Adrenal gland (tissue), 9 donors: ENCODE measurements at regions not wholly inside any gene's neighbourhood (a gene's known extent, or its start where the extent isn't known, plus 50 kb on each side); places are given as distances from the start of the nearest gene placed in this dataset.

Experiments
- DNase-seq, 7 donors: peaks; one replicate each; pipeline ENCODE4 v3.0.0-alpha.2; 2019 to 2020
- H3K27ac ChIP-seq, 5 donors: fragments of 200-600 bp; sonication (generic) in 4 of 5; 1 replicate in 3 of 5; 2 replicates in 2 of 5; pipeline versions ENCODE4 v1.5.1 to v1.8.0; 2016 to 2020; ENCODE audit warnings: mild to moderate bottlenecking in 1 of 5
- H3K27me3 ChIP-seq: fragments of 200-600 bp; 2 replicates; pipeline ENCODE4 v1.8.0; 2021
- H3K36me3 ChIP-seq, 2 donors: fragments of 200-600 bp; replicated peaks in 1 of 2; 1 replicate in 1 of 2; 2 replicates in 1 of 2; pipeline versions ENCODE4 v1.5.1 to v1.8.0; 2018 to 2022
- H3K4me1 ChIP-seq, 2 donors: fragments of 200-600 bp; replicated peaks in 1 of 2; 1 replicate in 1 of 2; 2 replicates in 1 of 2; pipeline versions ENCODE4 v1.5.1 to v1.8.0; 2018 to 2021
- H3K4me3 ChIP-seq, 4 donors: fragments of 200-600 bp; sonication (generic) in 3 of 4; one replicate each; pipeline ENCODE4 v1.5.1; 2016 to 2018
- H3K9me3 ChIP-seq, 3 donors: fragments of 200-600 bp; sonication (generic) in 1 of 3; replicated peaks in 1 of 3; 1 replicate in 2 of 3; 2 replicates in 1 of 3; pipeline versions ENCODE4 v1.5.1 to v1.8.0; 2016 to 2021
- CTCF ChIP-seq, 6 experiments: fragments of 450-650 bp in 4 of 6; fragments of 200-600 bp in 2 of 6; sonication (generic) in 1 of 6; IDR thresholded peaks; 1 replicate in 5 of 6; 2 replicates in 1 of 6; pipeline versions ENCODE4 v1.5.1 to v1.8.0; 2016 to 2021; ENCODE audit warnings: antibody characterized with exemption in 6 of 6, mild to moderate bottlenecking in 2 of 6, moderate library complexity in 1 of 6
- POLR2A ChIP-seq, 2 donors: fragments of 450-650 bp; IDR thresholded peaks; one replicate each; pipeline ENCODE4 v1.6.1; 2017; ENCODE audit warnings: antibody characterized with exemption in 2 of 2, mild to moderate bottlenecking in 2 of 2, moderate library complexity in 1 of 2
- WGBS, 4 donors: extraction: QIAGEN DNeasy Blood & Tissue Kit in 2 of 4; methylation state at CpG; one replicate each; pipeline versions ENCODE4 v1.1.5 to v1.1.7; 2013 to 2017; 5-methylcytosine and 5-hydroxymethylcytosine counted together
- intact Hi-C, 2 donors: fragments of 100-400 bp; cut with DNase I; formaldehyde crosslinking; loops; one replicate each; pipeline versions ENCODE4 v1.14.1 to v1.15.0; 2022 to 2023
- donor health status: healthy with polysubstance abuse.
- donor health status: Bipolar disorder and iron deficiency.
- donor health status: DM: yes; HTN: yes; CAD: no.
- donor health status: DM: no; HTN: no; CAD: no.
- donor health status: DM: no; HTN: no; CAD: no.

GRCh38 chr1:184893695-184894094 lies 80.6 kb downstream of the NIBAN1 start:
- no peak for DNase-seq
- no peak for TF ChIP-seq POLR2A (IDR thresholded peaks at IDR 0.05)
- no peak for TF ChIP-seq CTCF (IDR thresholded peaks at IDR 0.05)
- H3K4me1 ChIP-seq: peaks cover 30 to 31% of the 10 kb centered on the region in 2 donors
- H3K4me3 ChIP-seq: no peak overlapping the region
- no peaks in the 10 kb centered on the region for H3K36me3 ChIP-seq
- 80 to 87% (median 85%) methylated on average over 2 of the region's 2 CpGs for WGBS, 4 donors
- no peaks in the 10 kb centered on the region for H3K9me3 ChIP-seq
- no peak overlapping the region for H3K27ac ChIP-seq
- H3K27me3 ChIP-seq: no peaks in the 10 kb centered on the region
- intact Hi-C loops: no loop called here

- Histone ChIP-seq H3K4me1 (peaks cover 33 to 41% of the 10 kb centered on the region in 2 donors), H3K9me3 (no peaks in the 10 kb centered on the region), H3K27me3 (no peaks in the 10 kb centered on the region), H3K27ac (no peak overlapping the region), H3K36me3 (no peaks in the 10 kb centered on the region), H3K4me3 (no peak overlapping the region)
- 85 to 93% (median 89%) methylated on average over 4 of the region's 4 CpGs for WGBS, 4 donors
- intact Hi-C loops: no loop called here
- no peak for DNase-seq
- no peak for TF ChIP-seq POLR2A (IDR thresholded peaks at IDR 0.05)
Observed at GRCh38 chr1:184892116-184892515, 82.2 kb downstream of the NIBAN1 start.

GRCh38 chr1:184891440-184891839 lies 82.9 kb downstream of the NIBAN1 start:
- H3K27ac ChIP-seq: peak overlapping the region in 4 of 5 donors; percentile 47 to 89 (median 78)
- intact Hi-C loops: no loop called here

GRCh38 chr1:184890539-184890973 lies 83.8 kb downstream of the NIBAN1 start:
- peak; percentile 44 to 86 (median 75) for DNase-seq
- peak overlapping the region in 4 of 5 donors; percentile 47 to 89 (median 78) for H3K27ac ChIP-seq
- no peaks in the 10 kb centered on the region for H3K9me3 ChIP-seq
- H3K4me3 ChIP-seq: no peak overlapping the region
- WGBS, 4 donors: 27 to 39% (median 32%) methylated on average over 3 of the region's 3 CpGs
- no peaks in the 10 kb centered on the region for H3K27me3 ChIP-seq
- TF ChIP-seq POLR2A (IDR thresholded peaks at IDR 0.05): peak in 1 of 2 donors; percentile 59
- TF ChIP-seq CTCF (IDR thresholded peaks at IDR 0.05): no peak
- H3K36me3 ChIP-seq: no peaks in the 10 kb centered on the region
- intact Hi-C loops: no loop called here
- peaks cover 33 to 41% of the 10 kb centered on the region in 2 donors for H3K4me1 ChIP-seq

More at GRCh38 chr1:184891440-184891839, 82.9 kb downstream of the NIBAN1 start:
- no peak for TF ChIP-seq CTCF (IDR thresholded peaks at IDR 0.05)
- no peak for TF ChIP-seq POLR2A (IDR thresholded peaks at IDR 0.05)
- no peak overlapping the region for H3K4me3 ChIP-seq
- peaks cover 33 to 41% of the 10 kb centered on the region in 2 donors for H3K4me1 ChIP-seq
- DNase-seq: peak in 1 of 7 donors; percentile 31
- no peaks in the 10 kb centered on the region for H3K36me3 ChIP-seq
- no peaks in the 10 kb centered on the region for H3K9me3 ChIP-seq
- no peaks in the 10 kb centered on the region for H3K27me3 ChIP-seq

- TF ChIP-seq POLR2A (IDR thresholded peaks at IDR 0.05) (no peak), CTCF (IDR thresholded peaks at IDR 0.05) (no peak)
- no peaks in the 10 kb centered on the region for H3K9me3 ChIP-seq
- intact Hi-C loops: loop anchor here in 1 of 2 donors (10.0 kb wide), 1 partner anchor 65 kb away; no protein-coding TSS in a partner anchor
- no peaks in the 10 kb centered on the region for H3K36me3 ChIP-seq
- no peak overlapping the region for H3K4me3 ChIP-seq
- 8 to 40% (median 25%) methylated on average over 3 of the region's 3 CpGs for WGBS, 4 donors
- H3K27me3 ChIP-seq: no peaks in the 10 kb centered on the region
- H3K4me1 ChIP-seq: peaks cover 33 to 41% of the 10 kb centered on the region in 2 donors
- peak in 2 of 7 donors; percentile 16 to 27 for DNase-seq
- H3K27ac ChIP-seq: peak overlapping the region in 4 of 5 donors; percentile 47 to 89 (median 78)
Observed at GRCh38 chr1:184889902-184890301, 84.4 kb downstream of the NIBAN1 start.
